HAP-1 (cell line): ENCODE measurements at regions not wholly inside any gene's neighbourhood (a gene's known extent, or its start where the extent isn't known, plus 50 kb on each side); places are given as distances from the start of the nearest gene placed in this dataset.

Experiments
- DNase-seq, 2 experiments: peaks; one replicate each; pipeline ENCODE4 v3.0.0-alpha.2; 2016 to 2020; ENCODE audit warnings: low spot score in 2 of 2
- H3K27me3 ChIP-seq: fragments of 250-450 bp; sonication (Bioruptor Pico); 2 replicates; pipeline ENCODE4 v1.5.1; 2020; ENCODE audit warnings: low read depth, mild to moderate bottlenecking, moderate library complexity
- H3K36me3 ChIP-seq: fragments of 250-450 bp; sonication (Bioruptor Pico); replicated peaks from 2 replicates; pipeline ENCODE4 v1.5.1; 2020; ENCODE audit warnings: mild to moderate bottlenecking
- H3K4me1 ChIP-seq: fragments of 250-450 bp; sonication (Bioruptor Pico); 2 replicates; pipeline ENCODE4 v1.5.1; 2020; ENCODE audit warnings: mild to moderate bottlenecking
- H3K4me3 ChIP-seq: fragments of 250-450 bp; sonication (Bioruptor Pico); 2 replicates; pipeline ENCODE4 v1.5.1; 2020; ENCODE audit warnings: mild to moderate bottlenecking, moderate library complexity
- H3K9me3 ChIP-seq: fragments of 250-450 bp; sonication (Bioruptor Pico); 2 replicates; pipeline ENCODE4 v1.5.1; 2020; ENCODE audit warnings: mild to moderate bottlenecking, moderate library complexity
- in situ Hi-C: fragments of 300-500 bp; cut with MboI; formaldehyde crosslinking; loops from 3 replicates; pipeline ENCODE4 v1.14.3; 2020; ENCODE audit warnings: low sequenced_read_pairs, inconsistent platforms, mixed read lengths

DNA sequence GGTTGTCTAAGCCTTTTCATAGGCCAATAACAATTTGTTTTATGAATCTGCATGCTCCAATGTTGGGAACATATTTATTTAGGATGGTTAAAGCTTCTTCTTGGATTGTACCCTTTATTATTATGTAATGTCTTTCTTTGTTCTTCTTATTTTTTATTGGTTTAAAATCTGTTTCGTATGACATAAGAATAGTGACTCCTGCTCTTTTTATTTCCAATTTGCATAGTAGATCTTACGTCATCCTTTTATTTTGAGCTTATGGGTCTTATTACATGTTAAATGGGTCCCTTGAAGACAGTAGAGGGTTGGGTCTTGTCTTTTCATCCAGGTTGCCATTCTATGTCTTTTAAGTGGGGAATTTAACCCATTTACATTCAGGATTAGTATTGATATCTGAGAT, 561.9 kb upstream of the GHITM start:
- Histone ChIP-seq H3K27me3 (no peaks in the 10 kb centered on the region), H3K36me3 (no peaks in the 10 kb centered on the region), H3K4me1 (no peaks in the 10 kb centered on the region), H3K9me3 (no peaks in the 10 kb centered on the region), H3K4me3 (no peak overlapping the region)
- no peak for DNase-seq
- in situ Hi-C loops, result no loop called here

DNA sequence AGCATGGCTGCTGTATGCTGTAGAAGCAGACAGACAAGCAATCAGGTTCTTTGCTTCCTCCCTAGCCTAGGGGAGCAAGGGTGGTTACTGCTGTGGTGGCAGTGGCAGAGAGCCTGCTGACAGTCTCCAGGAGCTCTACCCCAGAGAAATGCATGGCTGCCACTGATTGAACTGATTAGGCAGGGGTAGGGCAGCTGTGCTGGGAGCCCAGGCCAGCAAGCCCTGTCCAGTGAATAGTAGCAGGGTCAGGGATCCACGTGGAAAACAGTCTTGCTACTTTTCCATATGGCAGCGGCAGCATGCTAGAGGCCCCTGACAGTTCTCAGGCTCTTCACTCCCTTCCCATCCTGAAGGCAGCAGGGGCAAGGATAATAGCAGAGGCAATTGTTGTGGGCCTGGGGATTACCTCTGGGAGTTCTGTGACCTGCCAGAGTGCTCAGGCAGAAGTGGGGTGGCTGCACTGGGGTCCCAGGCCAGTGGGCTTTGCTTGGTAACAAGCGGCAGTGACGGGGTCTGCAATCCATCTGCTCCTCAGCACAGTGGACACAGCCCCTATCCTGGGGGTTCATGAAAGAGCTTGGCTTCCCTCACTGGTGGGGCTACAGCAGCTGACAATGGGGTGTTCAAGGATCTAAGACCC, 558.8 kb upstream of the GHITM start:
- no peaks in the 10 kb centered on the region for H3K9me3 ChIP-seq
- in situ Hi-C loops, result no loop called here
- H3K27me3 ChIP-seq, result no peaks in the 10 kb centered on the region
- no peak for DNase-seq
- no peaks in the 10 kb centered on the region for H3K4me1 ChIP-seq
- H3K4me3 ChIP-seq, result no peak overlapping the region
- no peaks in the 10 kb centered on the region for H3K36me3 ChIP-seq

DNA sequence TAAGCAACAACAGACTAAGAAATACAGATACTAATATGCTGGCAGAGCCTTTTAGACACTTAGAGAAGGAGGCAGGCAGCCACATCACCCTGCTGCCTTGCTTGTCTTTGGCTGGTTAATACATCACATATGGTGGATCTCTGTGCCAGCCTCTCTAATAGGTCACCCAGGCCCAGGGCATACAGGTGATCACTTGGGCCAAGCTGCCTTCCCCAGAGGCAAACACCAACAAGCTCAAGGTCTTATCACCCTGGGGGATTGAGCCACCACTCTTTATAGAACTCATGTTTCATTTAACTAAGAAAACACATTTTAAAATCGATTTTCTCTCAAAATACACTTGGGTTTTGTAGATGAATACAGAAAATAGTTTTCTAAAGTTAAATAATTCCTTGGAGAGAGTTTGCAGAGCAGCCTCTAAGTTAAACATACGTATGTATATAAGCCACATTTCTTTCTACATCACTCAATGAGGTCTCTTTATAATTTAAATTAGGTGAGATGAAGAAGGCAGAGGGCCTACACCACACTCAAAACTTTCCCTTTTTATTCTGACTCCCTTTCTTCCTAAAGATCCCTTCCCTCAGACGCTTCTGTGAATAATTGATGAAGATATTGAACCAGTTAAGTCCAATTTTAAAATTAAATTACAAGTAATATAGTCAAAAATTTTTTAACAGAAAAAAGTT, 556.8 kb upstream of the GHITM start:
- in situ Hi-C loops, result no loop called here
- H3K4me3 ChIP-seq, result no peak overlapping the region

DNA sequence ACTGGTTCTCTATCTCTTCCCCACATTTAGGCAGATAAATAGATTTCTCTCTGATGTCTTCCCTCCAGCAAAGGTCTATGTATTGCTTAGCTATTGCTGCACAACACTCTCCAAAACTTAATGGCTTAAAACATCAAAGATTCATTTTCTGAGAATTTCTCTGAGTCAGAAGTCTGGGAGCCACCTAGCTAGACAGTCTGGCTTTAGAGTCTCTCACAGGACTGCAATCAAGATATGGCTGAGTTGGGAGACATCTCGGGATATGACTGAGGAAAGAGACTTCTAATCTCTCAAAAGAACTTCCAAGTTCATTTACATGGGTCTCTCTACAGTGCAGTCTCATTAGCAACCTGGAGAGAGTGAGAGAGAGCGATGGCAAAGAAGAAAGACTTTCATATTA, 553.6 kb upstream of the GHITM start:
- in situ Hi-C loops, result no loop called here
- H3K4me1 ChIP-seq, result no peaks in the 10 kb centered on the region
- no peaks in the 10 kb centered on the region for H3K27me3 ChIP-seq
- no peak overlapping the region for H3K4me3 ChIP-seq
- DNase-seq, result no peak
- no peaks in the 10 kb centered on the region for H3K36me3 ChIP-seq
- H3K9me3 ChIP-seq, result no peaks in the 10 kb centered on the region; the same call in 1 of the 2 replicates

More for the DNA sequence above, 556.8 kb upstream of the GHITM start:
- no peaks in the 10 kb centered on the region for H3K27me3 ChIP-seq
- H3K4me1 ChIP-seq, result no peaks in the 10 kb centered on the region
- no peak for DNase-seq
- H3K9me3 ChIP-seq, result no peaks in the 10 kb centered on the region; the same call in 1 of the 2 replicates
- H3K36me3 ChIP-seq, result no peaks in the 10 kb centered on the region

DNA sequence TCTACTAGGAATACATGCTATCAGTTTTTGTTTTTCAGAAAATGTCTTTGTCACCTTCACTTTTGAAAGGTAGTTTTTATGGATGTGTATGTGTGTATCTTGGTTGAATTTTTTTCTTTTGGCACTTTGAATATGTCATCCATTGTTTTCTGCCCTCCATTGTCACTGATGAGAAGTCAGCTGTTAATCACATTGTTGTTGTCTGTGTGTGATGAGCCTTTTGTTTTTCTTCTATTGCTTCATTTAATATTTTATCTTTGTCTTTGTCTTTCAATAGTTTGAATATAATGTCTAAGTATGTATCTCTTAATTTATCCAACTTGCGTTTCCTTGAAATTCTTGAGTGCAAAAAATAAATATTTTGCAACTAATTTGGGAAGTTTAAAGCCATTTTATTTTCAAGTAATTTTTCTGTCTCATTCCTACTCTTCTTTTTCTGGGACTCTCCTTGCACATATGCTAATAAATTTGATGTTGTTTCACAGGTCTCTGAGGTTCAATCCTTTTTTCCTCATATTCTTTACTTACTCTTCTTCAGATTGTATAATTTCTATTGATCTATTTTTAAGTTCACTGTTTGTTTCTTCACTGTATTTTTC, 546.9 kb upstream of the GHITM start:
- H3K4me1 ChIP-seq, result no peaks in the 10 kb centered on the region
- H3K36me3 ChIP-seq, result no peaks in the 10 kb centered on the region
- no peaks in the 10 kb centered on the region for H3K27me3 ChIP-seq
- H3K9me3 ChIP-seq, result no peaks in the 10 kb centered on the region; the same call in 1 of the 2 replicates
- no peak for DNase-seq
- H3K4me3 ChIP-seq, result no peak overlapping the region
- in situ Hi-C loops, result no loop called here

- no peak for DNase-seq
- no peak overlapping the region for H3K4me3 ChIP-seq
These were observed 535.6 kb upstream of the GHITM start for GRCh38 chr10:83603708-83604107.

GRCh38 chr10:83605783-83606630, 533.3 kb upstream of the GHITM start:
- H3K36me3 ChIP-seq, result no peaks in the 10 kb centered on the region
- no peaks in the 10 kb centered on the region for H3K27me3 ChIP-seq
- H3K4me1 ChIP-seq, result no peaks in the 10 kb centered on the region
- DNase-seq, result no peak
- H3K4me3 ChIP-seq, result no peak overlapping the region
- in situ Hi-C loops, result no loop called here
- H3K9me3 ChIP-seq, result no peaks in the 10 kb centered on the region

More at GRCh38 chr10:83603708-83604107, 535.6 kb upstream of the GHITM start:
- Histone ChIP-seq H3K27me3 (no peaks in the 10 kb centered on the region), H3K9me3 (no peaks in the 10 kb centered on the region), H3K4me1 (no peaks in the 10 kb centered on the region), H3K36me3 (no peaks in the 10 kb centered on the region)
- in situ Hi-C loops, result no loop called here

- Histone ChIP-seq H3K36me3 (no peaks in the 10 kb centered on the region), H3K27me3 (no peaks in the 10 kb centered on the region), H3K4me3 (no peak overlapping the region), H3K4me1 (no peaks in the 10 kb centered on the region), H3K9me3 (no peaks in the 10 kb centered on the region)
- in situ Hi-C loops, result no loop called here
- DNase-seq, result no peak
These were observed 531.2 kb upstream of the GHITM start for GRCh38 chr10:83607959-83608745.

DNA sequence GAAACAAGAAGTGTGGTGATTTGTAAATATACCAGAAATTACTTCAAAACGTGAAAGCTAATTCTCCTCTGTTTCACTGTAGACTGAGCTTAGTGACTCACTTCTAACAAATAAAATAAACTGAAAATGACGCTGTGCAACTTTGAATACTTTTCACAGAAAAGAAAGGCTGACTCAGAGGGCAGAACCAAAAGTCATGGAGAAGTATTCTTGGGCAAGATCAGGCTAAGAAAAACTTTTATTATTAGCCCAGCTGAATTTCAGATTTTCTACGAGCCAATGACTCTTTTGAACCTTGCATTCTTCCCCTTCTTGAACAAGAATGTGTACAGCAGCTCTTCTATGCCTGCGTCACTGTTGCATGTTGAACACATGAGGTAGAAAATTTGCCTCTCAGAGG, 527.3 kb upstream of the GHITM start:
- no peaks in the 10 kb centered on the region for H3K27me3 ChIP-seq
- in situ Hi-C loops, result no loop called here
- no peaks in the 10 kb centered on the region for H3K4me1 ChIP-seq
- H3K4me3 ChIP-seq, result no peak overlapping the region
- no peak for DNase-seq
- no peaks in the 10 kb centered on the region for H3K9me3 ChIP-seq
- H3K36me3 ChIP-seq, result no peaks in the 10 kb centered on the region

- Histone ChIP-seq H3K9me3 (no peaks in the 10 kb centered on the region), H3K4me1 (peaks cover 5% of the 10 kb centered on the region), H3K27me3 (no peaks in the 10 kb centered on the region), H3K4me3 (no peak overlapping the region), H3K36me3 (no peaks in the 10 kb centered on the region)
- no peak for DNase-seq
- in situ Hi-C loops, result no loop called here
These were observed 526.6 kb upstream of the GHITM start for GRCh38 chr10:83612746-83613145.

DNA sequence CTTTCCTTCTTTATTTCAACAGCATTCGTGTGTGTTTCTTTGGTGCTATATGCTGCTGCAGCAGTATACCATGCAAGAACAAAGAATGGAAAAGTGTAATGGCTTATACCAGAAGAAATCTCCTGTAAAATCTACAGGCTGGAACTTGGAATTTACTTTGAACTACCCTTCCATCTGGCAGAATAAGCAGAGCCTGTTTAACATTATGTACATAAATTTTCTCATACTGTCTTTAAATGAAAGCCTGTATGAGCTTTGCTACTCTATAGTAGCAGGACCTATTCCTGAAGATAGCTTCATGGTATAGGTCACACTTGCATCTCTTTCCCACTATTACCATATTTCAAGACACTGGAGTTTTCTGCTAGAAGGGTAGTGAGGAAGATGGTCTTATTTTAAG, 522.1 kb upstream of the GHITM start:
- no peak for DNase-seq
- no peaks in the 10 kb centered on the region for H3K27me3 ChIP-seq
- H3K4me3 ChIP-seq, result no peak overlapping the region
- no peaks in the 10 kb centered on the region for H3K36me3 ChIP-seq
- no peaks in the 10 kb centered on the region for H3K9me3 ChIP-seq
- in situ Hi-C loops, result no loop called here
- H3K4me1 ChIP-seq, result peaks cover 14% of the 10 kb centered on the region

DNA sequence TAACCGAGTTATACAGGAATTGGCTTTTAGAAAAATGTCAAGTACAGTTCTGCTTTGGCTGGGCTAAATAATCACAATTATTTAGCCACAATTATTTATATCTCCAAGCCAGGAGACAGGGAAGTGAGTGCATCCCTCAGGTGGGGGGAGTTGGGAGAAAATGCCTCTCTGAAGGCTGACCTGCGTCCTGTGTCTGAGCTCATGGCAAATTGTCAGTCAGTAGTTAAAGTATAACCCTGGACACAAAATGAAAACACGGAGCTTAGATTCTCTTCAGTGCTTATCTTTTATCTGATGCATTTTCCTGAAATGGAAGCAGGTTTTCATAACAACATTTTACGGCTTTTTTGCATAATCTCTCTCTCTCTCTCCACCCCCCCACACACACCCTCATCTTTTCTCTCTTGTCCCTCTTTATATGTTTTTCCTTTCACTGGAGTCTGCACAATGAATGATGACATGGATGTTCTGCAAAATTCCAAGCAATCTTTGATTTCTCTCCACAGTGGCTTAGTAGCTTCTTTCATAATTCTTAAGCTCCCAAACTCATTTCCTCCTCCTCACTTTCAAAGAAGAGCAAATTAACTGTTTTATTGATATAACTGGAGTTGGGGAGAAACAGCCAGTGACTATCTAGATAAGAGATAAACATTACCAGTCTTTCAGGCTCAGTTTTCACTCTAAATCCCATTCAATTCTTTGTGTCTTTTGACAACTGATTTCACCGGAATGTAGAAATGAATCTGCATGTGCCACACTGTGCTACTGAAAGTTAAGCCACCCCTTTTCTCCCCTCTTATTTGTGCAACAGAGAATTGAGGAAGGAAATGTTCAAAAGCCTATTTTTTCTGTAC, 521.4 kb upstream of the GHITM start:
- Histone ChIP-seq H3K27me3 (no peaks in the 10 kb centered on the region), H3K9me3 (no peaks in the 10 kb centered on the region), H3K4me3 (no peak overlapping the region), H3K36me3 (no peaks in the 10 kb centered on the region), H3K4me1 (peaks cover 14% of the 10 kb centered on the region)
- peak in 1 of 2 experiments; percentile 24 for DNase-seq
- in situ Hi-C loops, result no loop called here
